GM23248 (cell line): ENCODE measurements at regions not wholly inside any gene's neighbourhood (a gene's known extent, or its start where the extent isn't known, plus 50 kb on each side); places are given as distances from the start of the nearest gene placed in this dataset.

Experiments used
- EZH2 ChIP-seq: fragments of 200-600 bp; sonication (generic); IDR thresholded peaks from 2 replicates; pipeline ENCODE4 v1.6.1; 2018; ENCODE audit warnings: antibody characterized with exemption, mild to moderate bottlenecking; ENCODE audit not compliant: insufficient read depth, poor library complexity, severe bottlenecking
- EZH2phosphoT487 ChIP-seq: fragments of 200-600 bp; sonication (generic); IDR thresholded peaks from 2 replicates; pipeline ENCODE4 v1.6.1; 2018; ENCODE audit warnings: antibody characterized with exemption, moderate library complexity, mild to moderate bottlenecking, low read depth; ENCODE audit not compliant: insufficient read depth

DNA sequence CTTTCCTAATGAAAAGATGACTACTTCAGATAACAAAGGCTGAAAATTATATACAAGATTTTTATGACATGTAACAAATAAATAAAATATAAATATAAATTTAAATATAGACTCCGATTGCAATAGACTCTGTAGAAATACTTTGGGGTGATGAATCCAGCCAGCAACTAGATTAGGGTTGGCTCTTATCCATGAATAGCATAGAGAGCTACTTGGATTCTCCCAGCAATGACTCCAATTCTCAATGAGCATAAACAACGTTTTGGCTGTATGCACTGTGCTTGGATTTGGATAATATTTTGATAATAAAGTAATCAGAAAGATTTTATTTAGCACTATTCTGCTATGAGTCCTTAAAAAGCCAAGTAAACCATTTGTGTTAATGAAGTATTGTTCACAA lies 58.0 kb upstream of the LRFN5 start:
- TF ChIP-seq EZH2 = no peak
- TF ChIP-seq EZH2phosphoT487 = no peak
